Effector memory CD8-positive, alpha-beta T cell (primary cell): ENCODE measurements at regions not wholly inside any gene's neighbourhood (a gene's known extent, or its start where the extent isn't known, plus 50 kb on each side); places are given as distances from the start of the nearest gene placed in this dataset.

Source experiments
- ATAC-seq: fragments of 150-1000 bp; cut with Tn5 transposase; replicated peaks from 2 replicates; pipeline ENCODE4 v1.10.0; 2021; ENCODE audit warnings: mild to moderate bottlenecking, moderate library complexity
- DNase-seq, 3 experiments: peaks; one replicate each; pipeline ENCODE4 v3.0.0; 2021
- H3K27ac Mint-ChIP-seq, 2 donors: one replicate each; pipeline ENCODE4 v1.8.0; 2022; ENCODE audit warnings: mild to moderate bottlenecking in 2 of 2, mixed read lengths in 2 of 2, moderate library complexity in 2 of 2
- H3K27me3 Mint-ChIP-seq, 2 donors: one replicate each; pipeline ENCODE4 v1.8.0; 2022; ENCODE audit warnings: mixed read lengths in 2 of 2
- H3K36me3 Mint-ChIP-seq: one replicate; pipeline ENCODE4 v1.8.0; 2022; ENCODE audit warnings: mild to moderate bottlenecking, moderate library complexity, mixed read lengths; ENCODE audit not compliant: insufficient read depth
- H3K4me1 Mint-ChIP-seq, 2 donors: one replicate each; pipeline ENCODE4 v1.8.0; 2022; ENCODE audit warnings: low read depth in 2 of 2, mixed read lengths in 2 of 2
- H3K4me3 Mint-ChIP-seq, 2 donors: one replicate each; pipeline ENCODE4 v1.8.0; 2022; ENCODE audit warnings: mild to moderate bottlenecking in 2 of 2, mixed read lengths in 2 of 2, moderate library complexity in 2 of 2
- H3K9me3 Mint-ChIP-seq, 2 donors: one replicate each; pipeline ENCODE4 v1.8.0; 2022; ENCODE audit warnings: mixed read lengths in 2 of 2

- peak overlapping the region; percentile 10 to 52 for H3K27ac Mint-ChIP-seq
- no peak for DNase-seq
- no peaks in the 10 kb centered on the region for H3K36me3 Mint-ChIP-seq
Measured at GRCh38 chr12:92585115-92585727, 117.6 kb upstream of the PLEKHG7 start.

GRCh38 chr12:92583910-92584309, 118.9 kb upstream of the PLEKHG7 start:
- H3K9me3 Mint-ChIP-seq: no peaks in the 10 kb centered on the region
- no peaks in the 10 kb centered on the region for H3K27me3 Mint-ChIP-seq
- no peaks in the 10 kb centered on the region for H3K36me3 Mint-ChIP-seq
- DNase-seq: no peak
- ATAC-seq: no peak
- H3K4me1 Mint-ChIP-seq: no peaks in the 10 kb centered on the region
- H3K4me3 Mint-ChIP-seq: no peak overlapping the region
- H3K27ac Mint-ChIP-seq: no peak overlapping the region

More at GRCh38 chr12:92585115-92585727, 117.6 kb upstream of the PLEKHG7 start:
- Mint-ChIP-seq H3K9me3 (no peaks in the 10 kb centered on the region), H3K4me3 (no peak overlapping the region), H3K27me3 (no peaks in the 10 kb centered on the region), H3K4me1 (peaks cover 0 to 2% of the 10 kb centered on the region in 2 donors)
- no peak for ATAC-seq

- Mint-ChIP-seq H3K9me3 (no peaks in the 10 kb centered on the region), H3K4me1 (no peaks in the 10 kb centered on the region), H3K27me3 (no peaks in the 10 kb centered on the region), H3K27ac (no peak overlapping the region), H3K36me3 (no peaks in the 10 kb centered on the region), H3K4me3 (no peak overlapping the region)
- DNase-seq (no peak), ATAC-seq (no peak)
Measured at GRCh38 chr12:92582893-92583292, 119.9 kb upstream of the PLEKHG7 start.

GRCh38 chr12:92582475-92582874, 120.3 kb upstream of the PLEKHG7 start:
- Mint-ChIP-seq H3K4me3 (no peak overlapping the region), H3K27me3 (no peaks in the 10 kb centered on the region), H3K27ac (no peak overlapping the region), H3K9me3 (no peaks in the 10 kb centered on the region), H3K4me1 (no peaks in the 10 kb centered on the region), H3K36me3 (no peaks in the 10 kb centered on the region)
- ATAC-seq (no peak), DNase-seq (no peak)

- no peaks in the 10 kb centered on the region for H3K4me1 Mint-ChIP-seq
- no peak overlapping the region for H3K4me3 Mint-ChIP-seq
- H3K27me3 Mint-ChIP-seq: no peaks in the 10 kb centered on the region
- ATAC-seq (no peak), DNase-seq (no peak)
- no peaks in the 10 kb centered on the region for H3K9me3 Mint-ChIP-seq
- no peak overlapping the region for H3K27ac Mint-ChIP-seq
- no peaks in the 10 kb centered on the region for H3K36me3 Mint-ChIP-seq
Measured at GRCh38 chr12:92581604-92582003, 121.2 kb upstream of the PLEKHG7 start.

- no peaks in the 10 kb centered on the region for H3K27me3 Mint-ChIP-seq
- no peaks in the 10 kb centered on the region for H3K4me1 Mint-ChIP-seq
- H3K4me3 Mint-ChIP-seq: no peak overlapping the region
- H3K27ac Mint-ChIP-seq: peak overlapping the region; percentile 33 to 67
- DNase-seq (no peak), ATAC-seq (no peak)
- H3K36me3 Mint-ChIP-seq: no peaks in the 10 kb centered on the region
- H3K9me3 Mint-ChIP-seq: no peaks in the 10 kb centered on the region
Measured at GRCh38 chr12:92574911-92575570, 127.7 kb upstream of the PLEKHG7 start.

- no peak overlapping the region for H3K4me3 Mint-ChIP-seq
- no peak for DNase-seq
- H3K36me3 Mint-ChIP-seq: no peaks in the 10 kb centered on the region
- H3K27me3 Mint-ChIP-seq: no peaks in the 10 kb centered on the region
- no peaks in the 10 kb centered on the region for H3K9me3 Mint-ChIP-seq
- ATAC-seq: peak; percentile 26
- no peaks in the 10 kb centered on the region for H3K4me1 Mint-ChIP-seq
- peak overlapping the region; percentile 65 to 67 for H3K27ac Mint-ChIP-seq
Measured at GRCh38 chr12:92574051-92574783, 128.6 kb upstream of the PLEKHG7 start.

- no peak for ATAC-seq
- no peak overlapping the region for H3K27ac Mint-ChIP-seq
- H3K9me3 Mint-ChIP-seq: no peaks in the 10 kb centered on the region
Measured at GRCh38 chr12:92573104-92573503, 129.7 kb upstream of the PLEKHG7 start.

GRCh38 chr12:92571844-92572543, 130.8 kb upstream of the PLEKHG7 start:
- H3K27me3 Mint-ChIP-seq: no peaks in the 10 kb centered on the region
- no peak overlapping the region for H3K4me3 Mint-ChIP-seq
- DNase-seq (no peak), ATAC-seq (no peak)
- peak overlapping the region in 1 of 2 donors; percentile 21 for H3K27ac Mint-ChIP-seq
- H3K4me1 Mint-ChIP-seq: no peaks in the 10 kb centered on the region
- no peaks in the 10 kb centered on the region for H3K9me3 Mint-ChIP-seq
- H3K36me3 Mint-ChIP-seq: no peaks in the 10 kb centered on the region

More at GRCh38 chr12:92573104-92573503, 129.7 kb upstream of the PLEKHG7 start:
- H3K27me3 Mint-ChIP-seq: no peaks in the 10 kb centered on the region
- H3K4me1 Mint-ChIP-seq: no peaks in the 10 kb centered on the region
- no peak for DNase-seq
- no peak overlapping the region for H3K4me3 Mint-ChIP-seq
- no peaks in the 10 kb centered on the region for H3K36me3 Mint-ChIP-seq

GRCh38 chr12:92571169-92571568, 131.6 kb upstream of the PLEKHG7 start:
- Mint-ChIP-seq H3K4me1 (no peaks in the 10 kb centered on the region), H3K4me3 (no peak overlapping the region), H3K27me3 (no peaks in the 10 kb centered on the region), H3K27ac (peak overlapping the region in 1 of 2 donors; percentile 18), H3K9me3 (no peaks in the 10 kb centered on the region), H3K36me3 (no peaks in the 10 kb centered on the region)
- ATAC-seq (no peak), DNase-seq (no peak)

- Mint-ChIP-seq H3K27ac (no peak overlapping the region), H3K4me1 (no peaks in the 10 kb centered on the region), H3K36me3 (no peaks in the 10 kb centered on the region), H3K27me3 (no peaks in the 10 kb centered on the region), H3K9me3 (no peaks in the 10 kb centered on the region), H3K4me3 (no peak overlapping the region)
- DNase-seq (peak; percentile 51 to 64 (median 55)), ATAC-seq (peak; percentile 91)
Measured at GRCh38 chr12:92570056-92570753, 132.6 kb upstream of the PLEKHG7 start.

GRCh38 chr12:92568691-92569090, 134.1 kb upstream of the PLEKHG7 start:
- ATAC-seq (no peak), DNase-seq (no peak)
- no peaks in the 10 kb centered on the region for H3K27me3 Mint-ChIP-seq
- H3K36me3 Mint-ChIP-seq: no peaks in the 10 kb centered on the region
- H3K4me3 Mint-ChIP-seq: no peak overlapping the region
- H3K4me1 Mint-ChIP-seq: no peaks in the 10 kb centered on the region
- H3K27ac Mint-ChIP-seq: no peak overlapping the region
- no peaks in the 10 kb centered on the region for H3K9me3 Mint-ChIP-seq

- peak overlapping the region in 1 of 2 donors; percentile 19 for H3K27ac Mint-ChIP-seq
- no peak for ATAC-seq
Measured at GRCh38 chr12:92566448-92567019, 136.3 kb upstream of the PLEKHG7 start.

More at GRCh38 chr12:92566448-92567019, 136.3 kb upstream of the PLEKHG7 start:
- H3K4me1 Mint-ChIP-seq: peaks cover 0 to 7% of the 10 kb centered on the region in 2 donors
- H3K36me3 Mint-ChIP-seq: no peaks in the 10 kb centered on the region
- no peaks in the 10 kb centered on the region for H3K9me3 Mint-ChIP-seq
- no peaks in the 10 kb centered on the region for H3K27me3 Mint-ChIP-seq
- no peak overlapping the region for H3K4me3 Mint-ChIP-seq
- no peak for DNase-seq
